ENCODE measurements at regions not wholly inside any gene's neighbourhood (a gene's known extent, or its start where the extent isn't known, plus 50 kb on each side); places are given as distances from the start of the nearest gene placed in this dataset.

DNA sequence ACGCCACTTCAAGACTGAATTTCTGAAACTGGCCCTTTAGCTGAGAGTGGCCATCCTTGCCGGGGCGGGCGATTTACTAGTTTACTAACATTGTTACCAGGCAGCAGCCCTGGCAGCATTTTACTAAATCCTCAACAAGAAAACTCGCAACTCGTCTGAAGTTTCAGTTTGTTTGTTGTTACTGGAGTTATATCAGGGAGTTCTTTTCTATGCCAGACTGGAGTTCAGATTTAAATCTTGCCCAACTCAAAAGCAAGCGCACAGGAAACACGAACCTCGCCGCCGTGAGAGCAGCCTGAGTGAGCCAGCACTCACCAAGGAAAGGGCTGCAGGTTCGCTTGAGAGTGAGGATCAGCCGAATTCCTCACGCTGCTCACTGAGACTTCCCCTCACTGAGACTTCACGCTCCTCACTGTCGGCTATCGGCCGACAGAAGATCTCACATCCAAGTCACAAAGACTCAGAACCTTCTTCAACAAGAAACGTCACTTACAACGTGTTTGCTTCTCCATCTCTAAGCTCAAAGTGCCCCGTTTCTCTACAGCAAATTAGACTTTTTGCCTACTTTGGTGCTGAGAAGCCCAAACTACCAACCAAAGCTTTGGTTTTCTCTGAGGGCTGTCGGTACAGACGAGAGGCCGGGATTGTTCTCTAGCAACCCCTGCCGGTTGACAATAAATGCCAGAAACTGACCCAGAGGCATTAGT, 78.9 kb downstream of the OLIG3 start (continued):
- 0 out of 2 replicates have a peak, but pooled peaks have one; percentile 13 for TF ChIP-seq MTA2 (IDR thresholded peaks at IDR 0.05; ENCODE audit: low read depth)
- TF ChIP-seq IKZF2 (IDR thresholded peaks at IDR 0.05) = no peak
- no peak for TF ChIP-seq ZNF207 (IDR thresholded peaks at IDR 0.05; ENCODE audit: borderline replicate concordance)
- TF ChIP-seq, protein P1, sequence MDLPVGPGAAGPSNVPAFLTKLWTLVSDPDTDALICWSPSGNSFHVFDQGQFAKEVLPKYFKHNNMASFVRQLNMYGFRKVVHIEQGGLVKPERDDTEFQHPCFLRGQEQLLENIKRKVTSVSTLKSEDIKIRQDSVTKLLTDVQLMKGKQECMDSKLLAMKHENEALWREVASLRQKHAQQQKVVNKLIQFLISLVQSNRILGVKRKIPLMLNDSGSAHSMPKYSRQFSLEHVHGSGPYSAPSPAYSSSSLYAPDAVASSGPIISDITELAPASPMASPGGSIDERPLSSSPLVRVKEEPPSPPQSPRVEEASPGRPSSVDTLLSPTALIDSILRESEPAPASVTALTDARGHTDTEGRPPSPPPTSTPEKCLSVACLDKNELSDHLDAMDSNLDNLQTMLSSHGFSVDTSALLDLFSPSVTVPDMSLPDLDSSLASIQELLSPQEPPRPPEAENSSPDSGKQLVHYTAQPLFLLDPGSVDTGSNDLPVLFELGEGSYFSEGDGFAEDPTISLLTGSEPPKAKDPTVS (IDR thresholded peaks at IDR 0.05; ENCODE audit: low read depth, low read length) = no peak
- TF ChIP-seq NR2F1 (conservative IDR thresholded peaks at IDR 0.05) = no peak
- TF ChIP-seq CHD2 (IDR thresholded peaks at IDR 0.05; ENCODE audit: borderline replicate concordance, low read depth, low read length) = no peak
- TF ChIP-seq, protein P2, sequence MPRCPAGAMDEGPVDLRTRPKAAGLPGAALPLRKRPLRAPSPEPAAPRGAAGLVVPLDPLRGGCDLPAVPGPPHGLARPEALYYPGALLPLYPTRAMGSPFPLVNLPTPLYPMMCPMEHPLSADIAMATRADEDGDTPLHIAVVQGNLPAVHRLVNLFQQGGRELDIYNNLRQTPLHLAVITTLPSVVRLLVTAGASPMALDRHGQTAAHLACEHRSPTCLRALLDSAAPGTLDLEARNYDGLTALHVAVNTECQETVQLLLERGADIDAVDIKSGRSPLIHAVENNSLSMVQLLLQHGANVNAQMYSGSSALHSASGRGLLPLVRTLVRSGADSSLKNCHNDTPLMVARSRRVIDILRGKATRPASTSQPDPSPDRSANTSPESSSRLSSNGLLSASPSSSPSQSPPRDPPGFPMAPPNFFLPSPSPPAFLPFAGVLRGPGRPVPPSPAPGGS (IDR thresholded peaks at IDR 0.05; ENCODE audit: borderline replicate concordance, insufficient read depth, low read depth, low read length, poor library complexity, severe bottlenecking) = no peak
- TF ChIP-seq NFYA (IDR thresholded peaks at IDR 0.05; ENCODE audit: borderline replicate concordance, low read depth, low read length) = no peak
- TF ChIP-seq SMAD1 (IDR thresholded peaks at IDR 0.05; ENCODE audit: low read depth, partially characterized antibody) = no peak
- 0 out of 2 replicates have a peak, but pooled peaks have one; percentile 42 for TF ChIP-seq RB1 (IDR thresholded peaks at IDR 0.05; ENCODE audit: borderline replicate concordance)
- TF ChIP-seq SMARCA5 (IDR thresholded peaks at IDR 0.05) = no peak; the same call in 1 of the 2 replicates
- no peak for TF ChIP-seq ZBED1 (IDR thresholded peaks at IDR 0.05; ENCODE audit: borderline replicate concordance)
- no peak for TF ChIP-seq RBBP5 (conservative IDR thresholded peaks at IDR 0.05)
- TF ChIP-seq SUZ12 (IDR thresholded peaks at IDR 0.05; ENCODE audit: unreplicated experiment) = no peak
- no peak for TF ChIP-seq TAF1 (IDR thresholded peaks at IDR 0.05; ENCODE audit: borderline replicate concordance, low read depth, low read length)
- TF ChIP-seq, protein P3, sequence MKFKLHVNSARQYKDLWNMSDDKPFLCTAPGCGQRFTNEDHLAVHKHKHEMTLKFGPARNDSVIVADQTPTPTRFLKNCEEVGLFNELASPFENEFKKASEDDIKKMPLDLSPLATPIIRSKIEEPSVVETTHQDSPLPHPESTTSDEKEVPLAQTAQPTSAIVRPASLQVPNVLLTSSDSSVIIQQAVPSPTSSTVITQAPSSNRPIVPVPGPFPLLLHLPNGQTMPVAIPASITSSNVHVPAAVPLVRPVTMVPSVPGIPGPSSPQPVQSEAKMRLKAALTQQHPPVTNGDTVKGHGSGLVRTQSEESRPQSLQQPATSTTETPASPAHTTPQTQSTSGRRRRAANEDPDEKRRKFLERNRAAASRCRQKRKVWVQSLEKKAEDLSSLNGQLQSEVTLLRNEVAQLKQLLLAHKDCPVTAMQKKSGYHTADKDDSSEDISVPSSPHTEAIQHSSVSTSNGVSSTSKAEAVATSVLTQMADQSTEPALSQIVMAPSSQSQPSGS (IDR thresholded peaks at IDR 0.05; ENCODE audit: low read length) = no peak
- TF ChIP-seq NR2C2 (IDR thresholded peaks at IDR 0.05; ENCODE audit: borderline replicate concordance, control insufficient read depth, insufficient read length, low read depth) = no peak
- no peak for TF ChIP-seq STAT3 (IDR thresholded peaks at IDR 0.05; ENCODE audit: low read depth, low read length)
- no peak for TF ChIP-seq SRF (IDR thresholded peaks at IDR 0.05; ENCODE audit: low read depth in 2 of 2, low read length in 2 of 2)
- TF ChIP-seq, protein P4, sequence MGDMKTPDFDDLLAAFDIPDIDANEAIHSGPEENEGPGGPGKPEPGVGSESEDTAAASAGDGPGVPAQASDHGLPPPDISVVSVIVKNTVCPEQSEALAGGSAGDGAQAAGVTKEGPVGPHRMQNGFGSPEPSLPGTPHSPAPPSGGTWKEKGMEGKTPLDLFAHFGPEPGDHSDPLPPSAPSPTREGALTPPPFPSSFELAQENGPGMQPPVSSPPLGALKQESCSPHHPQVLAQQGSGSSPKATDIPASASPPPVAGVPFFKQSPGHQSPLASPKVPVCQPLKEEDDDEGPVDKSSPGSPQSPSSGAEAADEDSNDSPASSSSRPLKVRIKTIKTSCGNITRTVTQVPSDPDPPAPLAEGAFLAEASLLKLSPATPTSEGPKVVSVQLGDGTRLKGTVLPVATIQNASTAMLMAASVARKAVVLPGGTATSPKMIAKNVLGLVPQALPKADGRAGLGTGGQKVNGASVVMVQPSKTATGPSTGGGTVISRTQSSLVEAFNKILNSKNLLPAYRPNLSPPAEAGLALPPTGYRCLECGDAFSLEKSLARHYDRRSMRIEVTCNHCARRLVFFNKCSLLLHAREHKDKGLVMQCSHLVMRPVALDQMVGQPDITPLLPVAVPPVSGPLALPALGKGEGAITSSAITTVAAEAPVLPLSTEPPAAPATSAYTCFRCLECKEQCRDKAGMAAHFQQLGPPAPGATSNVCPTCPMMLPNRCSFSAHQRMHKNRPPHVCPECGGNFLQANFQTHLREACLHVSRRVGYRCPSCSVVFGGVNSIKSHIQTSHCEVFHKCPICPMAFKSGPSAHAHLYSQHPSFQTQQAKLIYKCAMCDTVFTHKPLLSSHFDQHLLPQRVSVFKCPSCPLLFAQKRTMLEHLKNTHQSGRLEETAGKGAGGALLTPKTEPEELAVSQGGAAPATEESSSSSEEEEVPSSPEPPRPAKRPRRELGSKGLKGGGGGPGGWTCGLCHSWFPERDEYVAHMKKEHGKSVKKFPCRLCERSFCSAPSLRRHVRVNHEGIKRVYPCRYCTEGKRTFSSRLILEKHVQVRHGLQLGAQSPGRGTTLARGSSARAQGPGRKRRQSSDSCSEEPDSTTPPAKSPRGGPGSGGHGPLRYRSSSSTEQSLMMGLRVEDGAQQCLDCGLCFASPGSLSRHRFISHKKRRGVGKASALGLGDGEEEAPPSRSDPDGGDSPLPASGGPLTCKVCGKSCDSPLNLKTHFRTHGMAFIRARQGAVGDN (IDR thresholded peaks at IDR 0.05) = no peak

Data from GM12878 (cell line).